Neural progenitor cell (in vitro differentiated cells): ENCODE measurements at regions not wholly inside any gene's neighbourhood (a gene's known extent, or its start where the extent isn't known, plus 50 kb on each side); places are given as distances from the start of the nearest gene placed in this dataset.

Experiments used
- DNase-seq: peaks from one replicate; pipeline ENCODE4 v3.0.0-alpha.2; 2016; ENCODE audit warnings: low spot score
- H2AFZ ChIP-seq: fragments of 200-600 bp; sonication (generic); replicated peaks from 2 replicates; pipeline ENCODE4 v1.6.1; 2016; ENCODE audit warnings: antibody characterized with exemption
- H3F3A ChIP-seq: fragments of 200-600 bp; sonication (generic); 2 replicates; pipeline ENCODE4 v1.6.1; 2016; ENCODE audit warnings: antibody characterized with exemption, low read depth
- H3K27ac ChIP-seq: fragments of 200-600 bp; sonication (generic); 2 replicates; pipeline ENCODE4 v1.5.1; 2016; ENCODE audit warnings: mild to moderate bottlenecking
- H3K27me3 ChIP-seq: fragments of 200-600 bp; sonication (generic); 2 replicates; pipeline ENCODE4 v1.6.1; 2016; ENCODE audit warnings: mild to moderate bottlenecking, moderate library complexity
- H3K36me3 ChIP-seq: fragments of 200-600 bp; sonication (generic); 2 replicates; pipeline ENCODE4 v1.5.1; 2016
- H3K4me1 ChIP-seq: fragments of 200-600 bp; sonication (generic); 2 replicates; pipeline ENCODE4 v1.6.1; 2016; ENCODE audit warnings: mixed run types
- H3K4me2 ChIP-seq: fragments of 200-600 bp; sonication (generic); 2 replicates; pipeline ENCODE4 v1.6.1; 2016
- H3K4me3 ChIP-seq: fragments of 200-600 bp; sonication (generic); 2 replicates; pipeline ENCODE4 v1.5.1; 2016
- H3K79me2 ChIP-seq: fragments of 200-600 bp; sonication (generic); 2 replicates; pipeline ENCODE4 v1.6.1; 2016; ENCODE audit warnings: low read depth
- H3K9ac ChIP-seq: fragments of 200-600 bp; sonication (generic); 2 replicates; pipeline ENCODE4 v1.6.1; 2016
- H3K9me3 ChIP-seq: fragments of 200-600 bp; sonication (generic); 2 replicates; pipeline ENCODE4 v1.5.1; 2016; ENCODE audit warnings: low read depth
- H4K20me1 ChIP-seq: fragments of 200-600 bp; sonication (generic); 2 replicates; pipeline ENCODE4 v1.6.1; 2016; ENCODE audit warnings: low read depth
- H3K27ac Mint-ChIP-seq: 3 replicates; pipeline ENCODE4 v1.8.0; 2021; ENCODE audit warnings: mixed read lengths
- H3K27me3 Mint-ChIP-seq: 2 replicates; pipeline ENCODE4 v1.8.0; 2022; ENCODE audit warnings: low read depth, mild to moderate bottlenecking, inconsistent platforms, moderate library complexity, mixed read lengths; ENCODE audit not compliant: insufficient read depth
- H3K36me3 Mint-ChIP-seq: 3 replicates; pipeline ENCODE4 v1.8.0; 2021; ENCODE audit warnings: mixed read lengths
- H3K4me1 Mint-ChIP-seq: 3 replicates; pipeline ENCODE4 v1.8.0; 2021; ENCODE audit warnings: mixed read lengths
- H3K4me3 Mint-ChIP-seq: 3 replicates; pipeline ENCODE4 v1.8.0; 2021; ENCODE audit warnings: mild to moderate bottlenecking, moderate library complexity, mixed read lengths
- H3K9me3 Mint-ChIP-seq: 3 replicates; pipeline ENCODE4 v1.8.0; 2020; ENCODE audit warnings: mixed read lengths
- CTCF ChIP-seq: fragments of 200-600 bp; sonication (generic); IDR thresholded peaks from 2 replicates; pipeline ENCODE4 v1.5.1; 2017; ENCODE audit warnings: antibody characterized with exemption, mild to moderate bottlenecking
- EZH2 ChIP-seq: fragments of 200-600 bp; sonication (generic); IDR thresholded peaks from 2 replicates; pipeline ENCODE4 v1.6.1; 2017; ENCODE audit warnings: antibody characterized with exemption, mild to moderate bottlenecking, moderate library complexity
- EZH2phosphoT487 ChIP-seq: fragments of 200-600 bp; sonication (generic); IDR thresholded peaks from 2 replicates; pipeline ENCODE4 v1.6.1; 2017; ENCODE audit warnings: antibody characterized with exemption

GRCh38 chr22:22123118-22123959 is 121.2 kb upstream of the VPREB1 start:
- no peak overlapping the region for H3K27ac ChIP-seq
- no peaks in the 10 kb centered on the region for H3K79me2 ChIP-seq
- no peaks in the 10 kb centered on the region for H3K36me3 ChIP-seq
- H3K4me1 Mint-ChIP-seq: no peaks in the 10 kb centered on the region
- no peak overlapping the region for H2AFZ ChIP-seq
- H3K27ac Mint-ChIP-seq: no peak overlapping the region
- no peaks in the 10 kb centered on the region for H4K20me1 ChIP-seq
- no peaks in the 10 kb centered on the region for H3K4me1 ChIP-seq
- no peak overlapping the region for H3K4me2 ChIP-seq
- H3K9me3 Mint-ChIP-seq: no peaks in the 10 kb centered on the region
- no peak overlapping the region for H3K4me3 ChIP-seq
- TF ChIP-seq CTCF: no peak
- no peak for TF ChIP-seq EZH2
- TF ChIP-seq EZH2phosphoT487: no peak
- H3K4me3 Mint-ChIP-seq: no peak overlapping the region
- H3K27me3 ChIP-seq: peaks cover 95% of the 10 kb centered on the region
- no peaks in the 10 kb centered on the region for H3K9me3 ChIP-seq
- no peak for DNase-seq
- no peaks in the 10 kb centered on the region for H3F3A ChIP-seq
- H3K27me3 Mint-ChIP-seq: peaks cover 2% of the 10 kb centered on the region
- H3K36me3 Mint-ChIP-seq: no peaks in the 10 kb centered on the region
- H3K9ac ChIP-seq: no peak overlapping the region

GRCh38 chr22:22122348-22123117 is 122.1 kb upstream of the VPREB1 start:
- Histone ChIP-seq H3K27ac (no peak overlapping the region), H3F3A (no peaks in the 10 kb centered on the region), H3K4me2 (no peak overlapping the region), H3K79me2 (no peaks in the 10 kb centered on the region), H3K27me3 (peaks cover 90% of the 10 kb centered on the region), H3K9ac (no peak overlapping the region), H3K36me3 (no peaks in the 10 kb centered on the region), H3K4me1 (no peaks in the 10 kb centered on the region), H3K9me3 (no peaks in the 10 kb centered on the region), H3K4me3 (no peak overlapping the region), H2AFZ (no peak overlapping the region), H4K20me1 (no peaks in the 10 kb centered on the region)
- H3K27me3 Mint-ChIP-seq: peaks cover 2% of the 10 kb centered on the region
- no peak overlapping the region for H3K27ac Mint-ChIP-seq
- H3K36me3 Mint-ChIP-seq: no peaks in the 10 kb centered on the region
- no peaks in the 10 kb centered on the region for H3K4me1 Mint-ChIP-seq
- DNase-seq: no peak
- no peak overlapping the region for H3K4me3 Mint-ChIP-seq
- TF ChIP-seq EZH2phosphoT487 (no peak), CTCF (no peak), EZH2 (no peak)
- no peaks in the 10 kb centered on the region for H3K9me3 Mint-ChIP-seq

- H3K4me1 ChIP-seq: no peaks in the 10 kb centered on the region
- no peaks in the 10 kb centered on the region for H3K9me3 ChIP-seq
- H4K20me1 ChIP-seq: no peaks in the 10 kb centered on the region
- H3K27me3 ChIP-seq: peaks cover 79% of the 10 kb centered on the region
- DNase-seq: no peak
- Mint-ChIP-seq H3K4me1 (no peaks in the 10 kb centered on the region), H3K27me3 (no peaks in the 10 kb centered on the region), H3K27ac (no peak overlapping the region), H3K9me3 (no peaks in the 10 kb centered on the region), H3K4me3 (no peak overlapping the region), H3K36me3 (no peaks in the 10 kb centered on the region)
- no peak overlapping the region for H3K27ac ChIP-seq
- H3K36me3 ChIP-seq: no peaks in the 10 kb centered on the region
- TF ChIP-seq EZH2 (no peak), EZH2phosphoT487 (no peak), CTCF (no peak)
- H3K79me2 ChIP-seq: no peaks in the 10 kb centered on the region
- H3F3A ChIP-seq: no peaks in the 10 kb centered on the region
- no peak overlapping the region for H2AFZ ChIP-seq
- H3K9ac ChIP-seq: no peak overlapping the region
- no peak overlapping the region for H3K4me2 ChIP-seq
- H3K4me3 ChIP-seq: no peak overlapping the region
Measured at GRCh38 chr22:22121445-22121844, 123.1 kb upstream of the VPREB1 start.
